ENCODE measurements at regions not wholly inside any gene's neighbourhood (a gene's known extent, or its start where the extent isn't known, plus 50 kb on each side); places are given as distances from the start of the nearest gene placed in this dataset.

DNA sequence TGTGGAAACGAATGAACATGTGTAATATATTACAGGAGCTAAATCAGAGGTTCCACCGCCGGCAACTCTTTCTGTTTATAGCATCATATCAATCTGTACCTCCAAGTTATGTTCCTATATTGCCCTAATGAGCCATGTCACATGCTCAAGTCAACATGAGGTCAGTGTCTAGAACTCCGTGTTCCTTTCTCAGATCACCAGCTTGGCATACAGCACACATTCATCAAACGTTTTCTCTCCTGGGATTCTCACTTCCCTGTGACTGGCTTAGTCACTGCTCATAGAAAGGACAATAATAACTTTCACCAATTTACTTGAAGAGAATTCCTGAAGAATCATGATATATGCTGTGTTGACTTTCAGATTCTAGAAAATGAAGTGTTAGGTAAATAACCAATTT is 532.0 kb upstream of the SPANXN1 start:
- DNase-seq (ENCODE audit: low read depth), result no peak
- TF ChIP-seq, protein P1, sequence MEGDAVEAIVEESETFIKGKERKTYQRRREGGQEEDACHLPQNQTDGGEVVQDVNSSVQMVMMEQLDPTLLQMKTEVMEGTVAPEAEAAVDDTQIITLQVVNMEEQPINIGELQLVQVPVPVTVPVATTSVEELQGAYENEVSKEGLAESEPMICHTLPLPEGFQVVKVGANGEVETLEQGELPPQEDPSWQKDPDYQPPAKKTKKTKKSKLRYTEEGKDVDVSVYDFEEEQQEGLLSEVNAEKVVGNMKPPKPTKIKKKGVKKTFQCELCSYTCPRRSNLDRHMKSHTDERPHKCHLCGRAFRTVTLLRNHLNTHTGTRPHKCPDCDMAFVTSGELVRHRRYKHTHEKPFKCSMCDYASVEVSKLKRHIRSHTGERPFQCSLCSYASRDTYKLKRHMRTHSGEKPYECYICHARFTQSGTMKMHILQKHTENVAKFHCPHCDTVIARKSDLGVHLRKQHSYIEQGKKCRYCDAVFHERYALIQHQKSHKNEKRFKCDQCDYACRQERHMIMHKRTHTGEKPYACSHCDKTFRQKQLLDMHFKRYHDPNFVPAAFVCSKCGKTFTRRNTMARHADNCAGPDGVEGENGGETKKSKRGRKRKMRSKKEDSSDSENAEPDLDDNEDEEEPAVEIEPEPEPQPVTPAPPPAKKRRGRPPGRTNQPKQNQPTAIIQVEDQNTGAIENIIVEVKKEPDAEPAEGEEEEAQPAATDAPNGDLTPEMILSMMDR (conservative IDR thresholded peaks at IDR 0.05; ENCODE audit: low read length), result no peak
- no peak overlapping the region for H3K4me3 ChIP-seq (ENCODE audit: low read length)

DNA sequence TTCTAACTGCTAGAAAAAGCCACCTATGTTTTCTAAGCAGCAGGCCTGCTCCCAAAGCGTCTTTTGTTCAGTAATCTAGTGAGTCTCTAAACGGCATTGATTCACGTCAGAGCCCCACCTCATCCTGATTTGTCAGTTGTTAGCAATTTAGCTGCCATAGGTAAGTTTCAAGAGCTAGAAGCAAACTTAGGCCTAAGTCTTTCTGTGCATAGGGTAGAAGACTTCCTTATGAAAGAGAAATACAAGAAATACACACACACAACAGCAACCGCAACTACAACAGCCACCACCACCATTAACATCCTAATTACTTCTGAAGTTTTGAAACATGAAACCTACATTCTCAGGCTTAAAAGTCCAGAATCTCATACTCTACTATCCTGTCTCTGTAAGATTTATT is 531.1 kb upstream of the SPANXN1 start:
- no peak overlapping the region for H3K4me3 ChIP-seq (ENCODE audit: low read length)
- no peak for DNase-seq (ENCODE audit: low read depth)
- TF ChIP-seq, protein P1 (conservative IDR thresholded peaks at IDR 0.05; ENCODE audit: low read length), result no peak

DNA sequence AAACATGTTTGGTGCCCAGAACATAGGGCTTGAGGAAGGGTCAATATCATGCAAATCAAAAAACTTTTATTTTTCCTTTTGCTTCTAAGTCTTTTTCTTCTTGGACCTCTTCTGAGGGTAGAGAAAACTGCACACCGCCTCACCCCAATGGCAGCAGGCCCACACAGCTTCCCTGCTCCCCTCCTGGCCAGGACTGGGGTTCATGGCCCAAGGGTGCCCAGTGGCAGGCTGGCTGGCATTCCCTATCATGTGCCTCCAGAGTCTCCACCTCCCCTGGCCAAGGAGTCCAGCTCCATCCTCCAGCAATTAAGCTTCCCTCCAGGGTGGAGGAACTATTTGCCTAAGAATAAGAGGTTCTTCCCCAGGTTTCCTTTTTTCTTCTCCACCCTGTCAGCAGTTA is 529.6 kb upstream of the SPANXN1 start:
- TF ChIP-seq, protein P1 (conservative IDR thresholded peaks at IDR 0.05; ENCODE audit: low read length), result no peak
- H3K4me3 ChIP-seq (ENCODE audit: low read length), result no peak overlapping the region
- DNase-seq (ENCODE audit: low read depth), result no peak

DNA sequence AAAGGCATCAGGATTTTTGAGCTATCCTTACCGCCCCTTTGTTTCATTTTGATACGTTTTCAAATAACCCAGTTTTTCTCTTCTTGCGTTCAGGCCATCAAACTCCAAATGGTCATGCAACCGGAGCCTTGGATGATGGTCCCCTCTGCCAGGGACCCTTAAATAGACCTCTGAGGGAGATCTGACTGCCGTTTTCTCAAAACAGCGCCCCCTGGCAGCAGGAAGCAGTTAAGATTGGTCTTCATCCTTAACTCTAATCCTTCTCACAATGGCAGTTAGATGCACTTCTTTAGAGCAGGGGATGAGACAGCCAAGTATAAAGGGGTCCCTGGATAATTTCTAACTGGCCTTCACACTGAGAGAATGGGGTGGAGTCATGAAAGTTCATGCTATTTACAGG is 525.0 kb upstream of the SPANXN1 start:
- no peak for DNase-seq (ENCODE audit: low read depth)
- TF ChIP-seq, protein P1 (conservative IDR thresholded peaks at IDR 0.05; ENCODE audit: low read length), result no peak
- no peak overlapping the region for H3K4me3 ChIP-seq (ENCODE audit: low read length)

DNA sequence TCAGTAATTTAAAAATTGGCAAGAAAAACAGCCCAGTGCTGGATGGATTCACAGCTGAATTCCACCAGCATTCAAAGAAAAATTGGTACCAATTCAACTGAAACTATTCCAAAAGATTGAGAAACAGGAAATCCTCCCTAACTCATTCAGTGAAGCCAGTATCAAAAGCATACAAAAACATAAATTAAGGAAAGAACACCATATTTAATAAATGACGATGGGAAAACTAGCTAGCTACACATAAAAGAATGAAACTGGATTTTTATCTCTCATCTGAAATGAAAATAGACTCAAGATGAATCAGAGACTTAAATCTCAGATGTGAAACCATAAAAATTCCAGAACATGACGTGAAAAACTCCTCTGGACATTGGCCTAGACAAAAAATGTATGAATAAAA is 516.8 kb upstream of the SPANXN1 start:
- no peak overlapping the region for H3K4me3 ChIP-seq (ENCODE audit: low read length)
- TF ChIP-seq, protein P1 (conservative IDR thresholded peaks at IDR 0.05; ENCODE audit: low read length), result no peak
- DNase-seq (ENCODE audit: low read depth), result peak; percentile 64

DNA sequence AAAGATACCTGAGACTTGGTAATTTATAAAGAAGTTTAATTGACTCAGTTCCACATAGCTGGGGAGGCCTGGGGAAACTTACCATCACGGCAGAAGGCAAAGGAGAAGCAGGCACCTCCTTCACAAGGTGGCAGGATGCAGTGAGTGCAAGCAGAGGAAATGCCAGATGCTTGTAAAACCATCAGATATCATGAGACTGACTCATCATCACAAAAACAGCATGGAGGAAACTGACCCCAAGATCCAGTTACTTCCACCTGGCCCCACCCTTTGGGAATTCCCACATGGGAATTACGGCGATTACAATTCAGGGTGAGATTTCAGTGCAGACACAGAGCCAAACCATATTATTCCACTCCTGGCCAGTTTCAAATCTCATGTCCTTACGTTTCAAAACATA is 514.7 kb upstream of the SPANXN1 start:
- DNase-seq (ENCODE audit: low read depth), result peak; percentile 13
- TF ChIP-seq, protein P1 (conservative IDR thresholded peaks at IDR 0.05; ENCODE audit: low read length), result no peak
- H3K4me3 ChIP-seq (ENCODE audit: low read length), result no peak overlapping the region

DNA sequence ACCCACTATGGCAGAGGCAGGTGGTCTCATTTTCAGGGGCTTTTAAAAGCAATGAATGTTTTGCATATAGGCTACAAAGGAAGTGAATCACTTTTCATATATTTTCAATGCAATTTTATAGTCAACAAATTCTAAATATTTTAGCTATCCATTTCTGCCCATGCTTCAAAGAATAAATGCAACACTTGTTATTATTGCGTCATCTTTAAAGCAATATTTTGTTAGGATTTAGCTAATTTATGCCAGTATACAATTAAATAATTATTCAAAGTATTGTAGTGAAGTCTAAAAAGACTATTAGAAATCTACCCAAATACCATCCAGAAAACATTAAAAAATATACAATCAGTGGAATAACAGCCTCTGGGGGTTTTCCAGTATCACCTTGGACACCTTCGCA is 509.1 kb upstream of the SPANXN1 start:
- TF ChIP-seq, protein P1 (conservative IDR thresholded peaks at IDR 0.05; ENCODE audit: low read length), result no peak

More for the DNA sequence above, 509.1 kb upstream of the SPANXN1 start:
- no peak for DNase-seq (ENCODE audit: low read depth)
- no peak overlapping the region for H3K4me3 ChIP-seq (ENCODE audit: low read length)
